Mucosa of descending colon (tissue), 3 donors: ENCODE measurements at regions not wholly inside any gene's neighbourhood (a gene's known extent, or its start where the extent isn't known, plus 50 kb on each side); places are given as distances from the start of the nearest gene placed in this dataset.
"Not testable (repeated sequence)": the region's sequence is repeated elsewhere in the genome, so short reads cannot be mapped to it uniquely, and the experiment has no call there.

ENCODE experiments used
- ATAC-seq: fragments of 200-7000 bp; cut with Tn5 transposase; one replicate; pipeline ENCODE4 v1.9.1; 2020; ENCODE audit warnings: mild to moderate bottlenecking, moderate library complexity
- DNase-seq, 3 donors: peaks; one replicate each; pipeline ENCODE4 v3.0.0-alpha.2; 2020
- H3K36me3 ChIP-seq: fragments of 200-600 bp; one replicate; pipeline ENCODE4 v1.8.0; 2021; ENCODE audit warnings: low read depth, mild to moderate bottlenecking
- H3K4me1 ChIP-seq: fragments of 200-600 bp; one replicate; pipeline ENCODE4 v1.8.0; 2021; ENCODE audit warnings: low read depth, mild to moderate bottlenecking
- H3K4me3 ChIP-seq: fragments of 200-600 bp; one replicate; pipeline ENCODE4 v1.8.0; 2021; ENCODE audit warnings: mild to moderate bottlenecking
- H3K9me3 ChIP-seq: fragments of 200-600 bp; one replicate; pipeline ENCODE4 v1.8.0; 2021; ENCODE audit warnings: mild to moderate bottlenecking
- intact Hi-C, 2 donors: fragments of 100-400 bp; cut with DNase I in 1 of 2; cut with micrococcal nuclease in 1 of 2; formaldehyde crosslinking; loops; one replicate each; pipeline versions ENCODE4 v1.11.0 to v1.11.1; 2022; cut with DNase I, micrococcal nuclease
- TF ChIP-seq, protein P1 (sequence below): fragments of 200-600 bp; IDR thresholded peaks from one replicate; pipeline ENCODE4 v1.8.0; 2022; ENCODE audit warnings: antibody characterized with exemption, mild to moderate bottlenecking
- donor health status: DM: no; HTN: no; CAD: no; lungs with moderate emphysema.
- donor health status: DM: no; HTN: no; CAD: no.
- donor health status: DM: no; HTN: yes; CAD: no.

DNA sequence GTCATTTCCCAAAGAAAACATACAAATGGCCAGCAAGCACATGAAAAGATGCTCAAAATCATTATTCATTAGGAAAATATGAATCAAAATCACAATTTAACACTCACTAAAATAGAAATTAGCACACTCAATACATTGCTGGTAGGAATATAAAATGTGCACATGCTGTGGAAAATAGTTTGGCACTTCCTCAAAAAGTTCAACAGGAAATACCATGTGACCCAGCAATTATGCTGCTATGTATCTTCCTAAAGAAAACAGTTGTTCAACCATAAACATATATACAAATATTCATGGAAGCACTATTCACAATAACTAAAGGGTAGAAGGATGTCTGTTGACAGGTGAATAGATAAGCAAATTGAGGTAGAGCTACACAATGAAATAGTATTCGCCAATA is 187.3 kb upstream of the SOX6 start:
- no peak overlapping the region for H3K4me3 ChIP-seq
- peaks cover 4% of the 10 kb centered on the region for H3K9me3 ChIP-seq
- no peaks in the 10 kb centered on the region for H3K4me1 ChIP-seq
- DNase-seq (no peak), ATAC-seq (no peak)
- intact Hi-C loops, result no loop called here
- H3K36me3 ChIP-seq, result no peaks in the 10 kb centered on the region
- TF ChIP-seq, protein P1, sequence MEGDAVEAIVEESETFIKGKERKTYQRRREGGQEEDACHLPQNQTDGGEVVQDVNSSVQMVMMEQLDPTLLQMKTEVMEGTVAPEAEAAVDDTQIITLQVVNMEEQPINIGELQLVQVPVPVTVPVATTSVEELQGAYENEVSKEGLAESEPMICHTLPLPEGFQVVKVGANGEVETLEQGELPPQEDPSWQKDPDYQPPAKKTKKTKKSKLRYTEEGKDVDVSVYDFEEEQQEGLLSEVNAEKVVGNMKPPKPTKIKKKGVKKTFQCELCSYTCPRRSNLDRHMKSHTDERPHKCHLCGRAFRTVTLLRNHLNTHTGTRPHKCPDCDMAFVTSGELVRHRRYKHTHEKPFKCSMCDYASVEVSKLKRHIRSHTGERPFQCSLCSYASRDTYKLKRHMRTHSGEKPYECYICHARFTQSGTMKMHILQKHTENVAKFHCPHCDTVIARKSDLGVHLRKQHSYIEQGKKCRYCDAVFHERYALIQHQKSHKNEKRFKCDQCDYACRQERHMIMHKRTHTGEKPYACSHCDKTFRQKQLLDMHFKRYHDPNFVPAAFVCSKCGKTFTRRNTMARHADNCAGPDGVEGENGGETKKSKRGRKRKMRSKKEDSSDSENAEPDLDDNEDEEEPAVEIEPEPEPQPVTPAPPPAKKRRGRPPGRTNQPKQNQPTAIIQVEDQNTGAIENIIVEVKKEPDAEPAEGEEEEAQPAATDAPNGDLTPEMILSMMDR, result no peak

DNA sequence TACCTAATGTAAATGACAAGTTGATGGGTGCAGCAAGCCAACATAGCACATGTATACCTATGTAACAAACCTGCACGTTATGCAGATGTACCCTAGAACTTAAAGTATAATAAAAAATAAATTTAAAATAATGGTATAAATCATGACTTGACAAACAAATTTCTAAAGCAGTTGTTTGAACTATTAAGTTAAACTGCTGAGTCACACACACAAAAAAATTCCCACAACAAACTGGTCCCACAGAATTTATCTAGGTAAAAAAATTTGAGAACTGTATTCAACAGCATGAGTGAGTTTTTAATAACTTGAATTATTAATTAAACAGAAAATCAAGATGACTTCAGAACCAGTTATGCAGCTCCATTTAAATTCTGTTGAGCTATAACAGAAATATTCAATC is 186.0 kb upstream of the SOX6 start:
- H3K9me3 ChIP-seq, result no peaks in the 10 kb centered on the region
- ATAC-seq (no peak), DNase-seq (no peak)
- TF ChIP-seq, protein P1, result no peak
- no peaks in the 10 kb centered on the region for H3K4me1 ChIP-seq
- intact Hi-C loops, result no loop called here
- H3K4me3 ChIP-seq, result no peak overlapping the region
- H3K36me3 ChIP-seq, result no peaks in the 10 kb centered on the region

- H3K4me1 ChIP-seq, result no peaks in the 10 kb centered on the region
- no peaks in the 10 kb centered on the region for H3K9me3 ChIP-seq
- DNase-seq (no peak), ATAC-seq (no peak)
- intact Hi-C loops, result no loop called here
- TF ChIP-seq, protein P1, result no peak
- H3K4me3 ChIP-seq, result no peak overlapping the region
- no peaks in the 10 kb centered on the region for H3K36me3 ChIP-seq
Observed at GRCh38 chr11:16536513-16536912, 180.2 kb upstream of the SOX6 start.

DNA sequence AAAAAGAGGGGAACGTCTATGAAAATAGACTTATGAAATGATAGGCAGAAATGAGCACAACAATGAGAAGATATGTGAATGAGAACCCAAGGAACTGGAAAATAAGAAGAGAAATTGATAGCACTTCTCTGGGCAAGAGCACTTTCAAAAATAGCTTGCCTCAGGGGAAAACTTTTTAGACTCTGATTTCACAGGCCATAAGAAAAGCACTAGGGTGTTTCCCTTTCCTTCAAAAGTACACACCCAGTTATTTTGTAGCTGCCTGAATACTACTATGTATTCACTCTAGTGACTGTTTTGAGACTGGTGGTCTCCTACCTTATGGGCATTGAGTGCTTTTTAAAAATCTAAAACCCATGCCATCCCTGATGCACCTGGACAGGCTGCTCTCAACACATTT is 172.3 kb upstream of the SOX6 start:
- TF ChIP-seq, protein P1, result no peak
- no peak overlapping the region for H3K4me3 ChIP-seq
- ATAC-seq (no peak), DNase-seq (no peak)
- H3K36me3 ChIP-seq, result no peaks in the 10 kb centered on the region
- no peaks in the 10 kb centered on the region for H3K4me1 ChIP-seq
- intact Hi-C loops, result no loop called here
- H3K9me3 ChIP-seq, result no peaks in the 10 kb centered on the region

GRCh38 chr11:16527525-16528246 is 171.3 kb upstream of the SOX6 start:
- H3K4me1 ChIP-seq, result no peaks in the 10 kb centered on the region
- intact Hi-C loops, result no loop called here
- DNase-seq (no peak), ATAC-seq (no peak)
- TF ChIP-seq, protein P1, result no peak
- no peak overlapping the region for H3K4me3 ChIP-seq
- H3K9me3 ChIP-seq, result no peaks in the 10 kb centered on the region
- H3K36me3 ChIP-seq, result no peaks in the 10 kb centered on the region

DNA sequence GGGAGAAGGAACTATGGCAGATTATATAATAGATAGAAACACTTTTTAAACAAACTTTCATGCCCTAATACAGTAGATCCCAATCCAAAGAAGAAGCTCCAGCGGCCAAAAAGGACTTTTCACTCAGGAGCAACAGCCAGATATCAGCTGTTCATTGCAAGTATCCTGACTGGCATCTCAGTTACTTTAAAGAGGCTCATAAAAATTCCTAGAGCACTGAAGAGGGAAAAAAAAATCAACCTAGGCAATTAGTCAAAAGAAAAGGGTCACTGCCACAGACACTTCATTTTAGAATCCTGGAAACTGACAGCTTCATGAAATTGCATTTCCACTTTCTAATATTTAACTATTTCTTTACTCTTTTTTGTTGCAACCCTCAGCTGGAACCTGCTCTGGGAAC is 170.6 kb upstream of the SOX6 start:
- H3K4me1 ChIP-seq, result no peaks in the 10 kb centered on the region
- ATAC-seq, result no peak
- H3K9me3 ChIP-seq, result no peaks in the 10 kb centered on the region
- TF ChIP-seq, protein P1, result no peak
- H3K4me3 ChIP-seq, result no peak overlapping the region
- no peaks in the 10 kb centered on the region for H3K36me3 ChIP-seq
- no peak for DNase-seq
- intact Hi-C loops, result no loop called here

DNA sequence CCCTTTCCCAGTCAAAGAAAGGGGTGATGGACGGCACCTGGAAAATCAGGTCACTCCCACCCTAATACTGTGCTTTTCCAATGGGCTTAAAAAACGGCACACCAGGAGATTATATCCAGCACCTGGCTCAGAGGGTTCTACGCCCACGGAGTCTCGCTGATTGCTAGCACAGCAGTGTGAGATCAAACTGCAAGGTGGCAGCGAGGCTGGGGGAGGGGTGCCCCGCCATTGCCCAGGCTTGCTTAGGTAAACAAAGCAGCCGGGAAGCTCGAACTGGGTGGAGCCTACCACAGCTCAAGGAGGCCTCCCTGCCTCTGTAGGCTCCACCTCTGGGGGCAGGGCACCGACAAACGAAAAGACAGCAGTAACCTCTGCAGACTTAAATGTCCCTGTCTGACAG is 164.4 kb upstream of the SOX6 start:
- H3K4me3 ChIP-seq, H3K36me3 ChIP-seq, ATAC-seq, DNase-seq, H3K4me1 ChIP-seq, H3K9me3 ChIP-seq, intact Hi-C loops: not testable (repeated sequence)
